ENCODE measurements at regions not wholly inside any gene's neighbourhood (a gene's known extent, or its start where the extent isn't known, plus 50 kb on each side); places are given as distances from the start of the nearest gene placed in this dataset.

- no peak for TF ChIP-seq CTCF (IDR thresholded peaks at IDR 0.05; ENCODE audit: borderline replicate concordance)
- intact Hi-C loops (cut with micrococcal nuclease), result no loop called here
These were observed 199.4 kb downstream of the IRS1 start for GRCh38 chr2:226600184-226600583.

GRCh38 chr2:226589043-226589442 is 210.6 kb downstream of the IRS1 start:
- TF ChIP-seq CTCF (IDR thresholded peaks at IDR 0.05; ENCODE audit: borderline replicate concordance), result no peak
- Histone ChIP-seq H3K9me3 (replicated peaks) (peaks cover 31% of the 10 kb centered on the region), H3K4me1 (no peaks in the 10 kb centered on the region), H3K27ac (replicated peaks) (no peak overlapping the region), H3K4me3 (no peak overlapping the region), H3K27me3 (ENCODE audit: low read depth) (peaks cover 5% of the 10 kb centered on the region), H3K36me3 (no peaks in the 10 kb centered on the region)
- no peak for DNase-seq
- intact Hi-C loops (cut with micrococcal nuclease), result no loop called here

More at GRCh38 chr2:226600184-226600583, 199.4 kb downstream of the IRS1 start:
- no peak overlapping the region for H3K27ac ChIP-seq (replicated peaks)
- H3K4me3 ChIP-seq, result no peak overlapping the region
- no peaks in the 10 kb centered on the region for H3K9me3 ChIP-seq (replicated peaks)
- DNase-seq, result no peak
- H3K36me3 ChIP-seq, result no peaks in the 10 kb centered on the region
- no peaks in the 10 kb centered on the region for H3K4me1 ChIP-seq
- no peaks in the 10 kb centered on the region for H3K27me3 ChIP-seq (ENCODE audit: low read depth)

GRCh38 chr2:226585130-226585561 is 214.5 kb downstream of the IRS1 start:
- Histone ChIP-seq H3K36me3 (no peaks in the 10 kb centered on the region), H3K4me3 (no peak overlapping the region), H3K9me3 (replicated peaks) (peaks cover 31% of the 10 kb centered on the region), H3K27me3 (ENCODE audit: low read depth) (no peaks in the 10 kb centered on the region), H3K4me1 (peaks cover 12% of the 10 kb centered on the region), H3K27ac (replicated peaks) (no peak overlapping the region)
- no peak for DNase-seq
- intact Hi-C loops (cut with micrococcal nuclease), result no loop called here
- no peak for TF ChIP-seq CTCF (IDR thresholded peaks at IDR 0.05; ENCODE audit: borderline replicate concordance)

GRCh38 chr2:226584518-226585055 is 215.0 kb downstream of the IRS1 start:
- intact Hi-C loops (cut with micrococcal nuclease), result no loop called here
- peaks cover 14% of the 10 kb centered on the region for H3K4me1 ChIP-seq
- DNase-seq, result no peak
- TF ChIP-seq CTCF (IDR thresholded peaks at IDR 0.05; ENCODE audit: borderline replicate concordance), result no peak
- H3K36me3 ChIP-seq, result no peaks in the 10 kb centered on the region
- H3K27ac ChIP-seq (replicated peaks), result no peak overlapping the region
- no peaks in the 10 kb centered on the region for H3K27me3 ChIP-seq (ENCODE audit: low read depth)
- H3K4me3 ChIP-seq, result no peak overlapping the region
- peaks cover 27% of the 10 kb centered on the region for H3K9me3 ChIP-seq (replicated peaks)

GRCh38 chr2:226583715-226584114 is 215.9 kb downstream of the IRS1 start:
- TF ChIP-seq CTCF (IDR thresholded peaks at IDR 0.05; ENCODE audit: borderline replicate concordance), result no peak
- DNase-seq, result no peak
- H3K27ac ChIP-seq (replicated peaks), result no peak overlapping the region

More at GRCh38 chr2:226583715-226584114, 215.9 kb downstream of the IRS1 start:
- intact Hi-C loops (cut with micrococcal nuclease), result no loop called here
- Histone ChIP-seq H3K27me3 (ENCODE audit: low read depth) (no peaks in the 10 kb centered on the region), H3K4me3 (no peak overlapping the region), H3K9me3 (replicated peaks) (peaks cover 18% of the 10 kb centered on the region), H3K36me3 (no peaks in the 10 kb centered on the region), H3K4me1 (peaks cover 14% of the 10 kb centered on the region)

Data from left ventricle myocardium inferior (tissue), 1 donor.